ENCODE measurements at regions not wholly inside any gene's neighbourhood (a gene's known extent, or its start where the extent isn't known, plus 50 kb on each side); places are given as distances from the start of the nearest gene placed in this dataset.

DNA sequence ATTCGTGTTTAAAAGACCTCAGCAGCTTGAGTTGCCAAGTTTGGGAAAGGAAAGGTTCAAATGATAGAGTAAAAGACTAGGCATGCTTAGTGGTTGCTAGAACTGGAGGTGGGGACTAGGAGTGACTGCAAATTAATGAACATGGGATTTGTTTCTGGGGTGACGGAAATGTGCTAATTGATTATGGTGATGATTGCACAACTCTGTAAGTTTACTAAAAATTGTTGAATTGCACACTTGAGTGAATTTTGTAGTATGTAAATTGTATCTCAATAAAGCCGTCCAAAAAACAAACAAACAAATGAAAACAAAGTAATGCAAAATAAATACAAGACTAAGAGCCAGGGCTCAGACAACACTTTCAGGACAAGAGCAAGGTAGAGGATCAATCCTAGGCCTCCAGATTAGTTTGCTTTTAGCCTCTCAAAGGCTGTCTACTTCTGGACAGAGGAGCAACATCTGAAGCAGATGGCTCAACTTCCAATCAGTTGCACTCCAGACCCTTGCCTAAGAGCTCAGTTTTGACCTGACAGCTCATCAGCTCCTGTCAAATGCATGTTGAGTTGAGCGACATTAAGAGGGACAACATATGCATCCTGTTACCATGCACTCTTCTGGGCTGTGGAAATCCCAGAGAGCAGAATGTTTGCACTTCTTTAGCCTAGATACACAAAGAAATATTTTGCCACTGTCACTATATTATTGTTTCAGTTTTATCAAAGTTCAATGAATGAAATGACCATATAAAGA lies 111.2 kb upstream of the ASIC2 start:
- no peak for DNase-seq

DNA sequence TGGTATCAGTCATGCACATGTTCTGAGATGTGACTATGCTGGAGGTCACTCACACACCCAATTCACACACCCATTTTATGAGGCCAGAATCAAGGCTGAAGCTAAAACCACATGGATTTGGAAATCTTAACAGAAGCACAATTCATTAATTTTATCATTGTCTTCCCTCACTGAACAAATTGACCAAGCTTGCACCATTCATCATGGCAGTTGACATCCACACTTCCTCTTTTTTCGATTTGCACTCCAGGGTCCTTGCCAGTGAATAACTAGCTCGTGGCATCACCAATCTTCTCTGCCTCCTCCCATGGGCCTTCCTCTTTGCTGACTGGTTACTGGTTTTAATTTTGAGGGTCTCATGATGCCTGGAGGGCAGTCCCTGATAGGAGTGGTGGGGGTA lies 123.0 kb upstream of the ASIC2 start:
- DNase-seq = no peak

DNA sequence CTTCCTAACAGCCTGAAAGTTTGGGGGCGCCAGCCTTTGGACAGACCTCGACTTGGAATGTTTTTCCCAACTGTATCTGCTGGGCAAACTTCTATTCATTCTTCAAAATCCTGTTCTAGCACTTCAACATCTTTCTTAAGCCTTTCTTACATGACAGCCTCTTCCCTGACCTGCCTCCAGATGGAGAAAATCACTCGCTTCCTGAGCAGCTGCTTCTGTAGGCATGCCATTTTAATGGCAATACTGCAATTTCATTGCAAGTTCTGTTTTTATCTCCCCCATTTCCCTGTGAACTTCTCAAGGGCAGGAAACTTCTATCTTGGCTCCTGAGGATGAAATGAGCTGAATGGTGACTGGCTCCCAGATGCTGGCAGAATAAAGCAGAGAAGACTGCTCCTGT lies 128.8 kb upstream of the ASIC2 start:
- no peak for DNase-seq

DNA sequence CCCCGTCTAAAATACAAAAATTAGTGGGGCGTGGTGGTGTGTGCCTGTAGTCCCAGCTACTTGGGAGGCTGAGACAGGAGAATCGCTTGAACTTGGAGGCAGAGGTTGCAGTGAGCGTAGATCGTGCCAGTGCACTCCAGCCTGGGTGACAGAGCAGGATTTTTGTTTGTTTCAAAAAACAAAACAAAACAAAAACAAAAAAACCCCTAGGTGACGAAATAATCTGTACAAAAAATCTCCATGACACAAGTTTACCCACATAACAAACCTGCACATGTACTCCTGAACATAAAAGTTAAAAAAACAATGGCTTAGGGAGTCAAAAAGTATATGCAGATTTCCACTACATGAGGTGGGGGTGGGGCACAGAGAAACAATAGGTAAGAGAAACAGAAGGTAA lies 140.5 kb upstream of the ASIC2 start:
- no peak for DNase-seq

DNA sequence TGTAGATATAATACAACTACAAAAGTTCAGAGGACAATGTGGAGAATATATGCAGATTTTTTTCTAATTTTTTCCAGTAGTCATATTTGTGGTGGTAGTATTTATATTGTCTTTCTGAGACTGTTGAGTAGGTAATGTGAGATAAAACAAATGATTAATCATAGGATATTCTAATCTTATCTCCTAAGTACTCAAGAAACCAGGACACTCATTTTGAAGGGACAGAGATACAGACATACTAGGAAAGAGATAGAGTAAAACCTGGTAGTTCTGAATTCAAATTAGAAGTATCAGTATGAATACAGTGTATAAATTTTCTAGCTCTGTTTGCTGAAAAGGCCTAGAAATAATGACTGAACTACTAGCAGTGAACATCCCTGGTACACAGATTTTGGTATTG lies 141.7 kb upstream of the ASIC2 start:
- DNase-seq = no peak

DNA sequence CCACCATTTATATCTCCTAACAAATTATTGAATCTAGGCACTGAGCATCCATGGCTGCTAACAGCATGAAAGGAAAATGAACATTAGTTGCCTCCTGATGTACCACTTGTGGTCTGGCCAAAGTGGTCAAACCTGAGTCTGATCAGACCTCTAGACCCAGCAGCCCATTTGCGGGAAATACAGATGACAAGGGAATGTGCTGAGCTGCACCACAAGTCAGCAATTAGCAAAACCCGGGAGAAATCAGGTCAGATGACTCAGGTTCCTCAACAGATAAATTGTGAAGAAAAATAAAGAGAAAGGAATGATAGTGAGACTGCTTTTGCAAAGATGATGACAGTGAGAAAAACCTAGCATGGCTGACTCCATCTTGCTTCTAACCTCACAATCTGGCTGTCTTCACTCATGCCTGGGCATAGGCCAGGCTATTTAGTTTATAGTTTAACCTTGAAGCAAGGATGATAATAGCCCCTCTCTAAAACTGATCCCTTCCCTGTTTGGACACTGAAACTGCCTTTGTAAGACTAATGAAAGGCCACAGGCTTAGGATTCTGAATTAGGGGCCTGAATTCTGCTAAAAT lies 142.7 kb upstream of the ASIC2 start:
- no peak for DNase-seq

DNA sequence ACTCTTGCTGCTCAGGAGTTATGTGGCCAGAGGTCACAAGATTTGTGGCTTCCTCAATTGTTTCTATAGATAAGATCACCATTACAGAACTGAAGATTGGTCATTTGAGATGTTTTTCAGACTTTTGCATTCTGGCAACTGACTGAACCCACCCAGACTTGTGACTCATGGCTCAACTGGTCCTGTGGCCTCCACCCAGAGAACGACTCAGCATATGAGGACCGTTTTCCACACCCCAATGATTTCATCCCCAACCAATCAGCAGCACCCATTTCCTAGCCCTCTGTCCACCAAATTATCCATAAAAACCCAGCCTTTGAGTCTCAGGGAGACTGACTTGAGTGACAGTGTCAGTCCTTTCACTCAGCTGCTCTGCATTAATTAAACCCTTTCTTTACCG lies 143.2 kb upstream of the ASIC2 start:
- DNase-seq = no peak

DNA sequence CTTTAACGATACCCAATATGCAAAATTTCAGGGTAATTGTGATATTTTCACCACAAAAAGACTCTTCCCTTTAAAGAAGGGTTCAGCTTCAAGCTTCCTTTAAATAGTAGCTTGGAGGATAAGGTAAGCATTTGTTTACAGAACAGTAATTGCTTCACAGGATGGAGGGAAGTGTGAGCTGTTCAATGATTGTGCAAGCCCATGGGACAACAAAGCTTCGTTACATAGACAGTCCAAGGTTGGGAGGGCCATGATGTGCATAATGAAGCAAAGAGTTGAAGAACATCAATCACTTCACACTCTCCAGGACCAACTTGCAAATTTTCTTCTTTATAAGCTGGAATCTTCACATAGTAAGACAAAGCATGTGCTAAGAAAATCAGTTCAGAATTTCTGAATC lies 145.0 kb upstream of the ASIC2 start:
- no peak for DNase-seq

DNA sequence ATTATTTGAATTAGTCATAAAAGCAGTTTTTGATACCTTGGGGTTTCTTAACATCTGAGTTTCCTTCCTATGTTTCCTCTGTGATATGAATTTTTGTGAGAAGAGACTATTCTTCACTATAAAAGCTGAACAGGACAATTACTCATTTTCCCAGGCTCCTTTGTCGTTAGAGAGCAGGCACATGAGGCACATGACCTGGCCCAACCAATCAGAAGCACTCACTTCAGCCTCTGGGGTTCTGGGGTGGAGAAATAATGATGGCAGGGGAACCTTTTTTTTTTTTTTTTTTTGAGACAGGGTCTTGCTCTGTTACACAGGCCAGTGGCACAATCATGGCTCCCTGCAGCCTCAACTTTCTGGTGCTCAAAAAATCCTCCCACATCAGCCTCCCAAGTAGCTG lies 145.5 kb upstream of the ASIC2 start:
- no peak for DNase-seq

DNA sequence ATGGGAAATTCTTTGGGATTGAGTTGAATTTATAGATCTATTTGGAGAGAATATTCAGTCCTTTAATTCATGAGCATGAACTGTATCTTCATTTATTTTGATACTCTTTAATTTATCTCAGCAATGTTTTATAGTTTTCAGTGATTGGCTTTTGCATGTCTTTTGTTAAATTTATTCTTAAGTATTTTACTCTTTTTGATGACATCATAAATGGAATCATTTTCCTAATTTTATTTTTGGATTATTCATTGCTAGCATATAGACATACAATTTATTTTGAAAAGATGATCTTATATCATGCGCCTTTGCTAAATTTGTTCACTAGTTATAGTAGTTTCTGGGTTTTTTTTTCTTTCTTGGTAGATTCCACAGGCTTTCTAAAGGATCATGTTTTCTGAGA lies 149.2 kb upstream of the ASIC2 start:
- DNase-seq = no peak

DNA sequence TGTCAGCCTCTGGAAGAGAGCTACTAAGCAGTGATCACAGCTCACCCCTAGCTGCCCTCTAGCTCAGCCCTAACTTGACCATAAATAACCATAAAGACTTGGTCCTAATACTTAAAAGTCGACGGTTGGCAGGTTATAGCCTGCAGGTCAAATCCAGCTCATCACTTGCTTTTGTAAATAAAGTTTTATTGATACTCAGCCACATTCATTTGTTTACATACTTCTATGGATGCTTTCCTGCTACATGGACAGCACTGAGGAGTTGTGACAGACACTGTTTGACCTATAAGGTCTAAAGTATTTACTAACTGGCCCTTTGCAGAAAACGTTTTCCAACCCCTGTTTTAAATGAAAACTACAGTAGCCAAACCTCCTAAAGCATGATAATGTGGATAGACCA lies 151.6 kb upstream of the ASIC2 start:
- no peak for DNase-seq

DNA sequence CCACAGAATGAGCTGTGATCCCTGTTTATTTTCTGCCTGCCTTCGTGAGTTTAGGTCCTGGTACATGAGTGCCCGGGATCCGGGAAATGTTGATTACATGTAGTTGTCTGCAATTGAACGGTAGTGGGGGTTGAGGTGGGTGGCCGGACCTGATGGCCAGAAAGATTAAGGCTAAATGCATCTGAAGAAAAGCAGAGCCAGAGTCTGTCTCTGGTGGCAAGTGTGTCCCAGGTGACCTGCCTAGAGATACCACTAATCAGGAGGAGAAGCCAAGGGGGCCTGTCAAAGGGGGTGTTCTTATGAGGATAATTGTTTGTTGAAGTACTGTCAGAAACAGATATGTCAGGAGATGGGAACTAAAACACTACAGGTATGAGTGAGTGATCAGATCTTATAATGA lies 154.0 kb upstream of the ASIC2 start:
- DNase-seq = no peak

DNA sequence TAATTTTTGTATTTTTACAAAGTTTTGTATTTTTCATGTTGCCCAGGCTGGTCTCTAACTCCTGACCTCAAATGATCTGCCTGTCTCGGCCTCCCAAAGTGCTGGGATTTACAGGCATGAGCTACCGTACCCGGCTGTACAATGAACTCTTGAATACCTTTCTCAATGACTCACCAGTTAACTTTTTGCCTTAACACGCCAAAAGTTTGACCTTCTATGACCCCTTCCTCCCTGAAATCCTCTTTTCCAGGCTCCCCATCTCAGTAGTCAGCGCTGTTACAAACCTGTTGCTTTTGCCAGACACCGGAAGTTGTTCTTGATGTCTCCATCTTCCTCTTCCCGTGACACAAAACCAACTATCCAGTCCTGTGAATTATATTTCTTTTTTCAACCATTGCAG lies 158.1 kb upstream of the ASIC2 start:
- no peak for DNase-seq

DNA sequence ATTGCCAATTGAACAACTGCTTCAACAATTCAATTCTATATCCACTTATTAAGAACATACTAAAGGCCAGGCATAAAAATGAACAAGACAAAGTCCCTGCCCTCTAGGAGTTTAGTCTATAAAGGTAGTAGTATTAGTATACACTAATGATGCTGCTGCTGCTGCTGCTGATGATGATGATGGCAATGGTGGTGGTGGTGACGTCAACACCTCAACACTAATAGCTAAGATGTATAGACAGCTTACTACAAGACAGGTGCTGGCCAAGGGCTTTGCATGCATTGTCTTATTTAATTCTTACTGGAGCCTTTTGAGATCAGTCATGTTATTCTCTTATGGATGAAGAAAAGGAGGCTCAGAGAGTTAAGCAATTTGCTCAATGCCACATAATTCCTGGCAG lies 164.4 kb upstream of the ASIC2 start:
- DNase-seq = no peak

DNA sequence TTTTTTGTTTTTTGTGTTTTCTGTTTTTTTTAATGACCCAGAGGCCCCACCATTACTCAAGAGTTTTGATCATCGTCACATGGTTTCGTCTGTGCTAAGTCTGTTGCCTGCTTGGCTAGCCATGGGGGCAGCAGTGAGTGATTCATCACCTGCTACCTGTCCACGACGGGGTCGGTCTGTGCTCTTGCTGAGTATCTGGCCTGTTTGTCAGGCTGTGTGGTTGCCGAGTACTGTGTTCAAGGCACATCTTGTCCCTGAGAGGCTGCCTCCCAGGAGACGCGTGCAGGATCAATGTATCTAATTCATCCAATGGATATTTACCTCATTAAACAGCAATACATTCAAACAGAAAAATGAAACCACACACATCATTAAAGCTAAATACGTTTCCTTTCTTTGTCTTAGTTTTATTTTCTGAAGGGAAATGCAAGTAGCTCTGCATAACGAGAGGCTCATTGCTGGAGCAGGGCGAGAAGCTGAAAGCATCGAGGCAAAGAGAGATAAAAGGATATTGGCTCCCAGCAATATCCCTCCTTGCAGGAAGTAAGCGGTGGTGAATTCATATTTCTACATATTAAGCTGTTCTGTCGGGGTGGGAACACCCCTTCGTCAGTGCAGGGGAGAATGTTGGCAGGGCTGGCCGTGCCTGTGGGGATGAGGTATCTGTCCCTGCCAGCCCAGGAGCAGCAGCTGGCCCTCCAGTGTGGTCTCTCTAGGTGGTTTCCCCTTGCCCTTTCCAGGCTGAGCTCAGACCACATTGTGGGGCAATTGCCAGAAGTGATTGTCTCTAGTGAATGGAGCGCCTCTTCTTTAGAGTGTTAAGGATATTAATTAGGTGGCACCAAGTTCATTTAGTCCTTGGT lies 166.2 kb upstream of the ASIC2 start:
- DNase-seq = no peak

DNA sequence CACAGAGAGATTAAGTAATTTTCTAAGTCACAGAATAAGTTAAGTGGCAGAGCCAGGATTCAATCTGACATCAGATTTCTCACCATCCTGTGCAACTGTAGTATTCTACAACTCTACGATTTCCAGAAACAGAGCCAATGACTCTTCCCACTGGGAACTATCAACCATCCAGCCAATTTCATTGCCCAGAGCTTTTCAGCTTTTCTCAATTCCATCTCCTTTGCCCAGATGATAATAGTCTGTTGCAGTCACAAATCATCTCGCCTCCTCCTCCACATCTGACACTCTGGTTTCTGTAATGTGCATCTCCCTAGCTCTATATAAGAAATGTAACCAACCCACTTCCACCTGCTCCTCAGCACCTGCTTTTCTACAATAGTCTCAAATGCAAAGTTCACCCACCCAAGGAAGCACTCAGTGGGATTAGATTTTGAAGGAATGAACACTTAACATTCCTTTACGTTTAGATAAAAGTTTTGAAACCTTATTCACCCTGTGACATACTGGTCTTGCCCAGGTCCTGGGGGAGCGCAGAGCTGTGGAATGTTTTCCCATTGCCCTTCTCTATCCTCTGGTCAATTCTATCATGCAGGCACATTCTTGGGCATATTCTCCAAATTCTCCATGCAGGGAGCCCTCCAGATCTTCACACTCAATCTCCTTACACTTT lies 167.8 kb upstream of the ASIC2 start:
- DNase-seq = no peak

DNA sequence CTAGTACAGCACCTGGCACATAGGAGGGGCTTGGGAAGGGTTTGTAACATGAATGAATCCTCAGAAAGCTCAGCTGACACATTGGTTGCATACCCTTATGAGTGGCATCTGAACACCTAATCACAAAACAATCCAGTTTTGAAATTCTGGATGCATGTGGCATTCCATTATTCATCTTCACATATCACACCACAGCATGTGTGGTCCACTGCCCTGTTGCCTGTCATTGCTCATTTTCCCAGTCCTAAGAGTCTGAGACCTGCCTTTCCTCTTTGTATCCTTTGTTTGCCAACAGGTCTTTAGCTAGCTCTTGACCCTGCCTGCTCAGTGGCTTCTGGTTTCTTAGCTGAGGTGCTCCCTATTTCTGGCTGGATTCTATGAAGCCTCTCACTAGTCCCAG lies 170.8 kb upstream of the ASIC2 start:
- no peak for DNase-seq

DNA sequence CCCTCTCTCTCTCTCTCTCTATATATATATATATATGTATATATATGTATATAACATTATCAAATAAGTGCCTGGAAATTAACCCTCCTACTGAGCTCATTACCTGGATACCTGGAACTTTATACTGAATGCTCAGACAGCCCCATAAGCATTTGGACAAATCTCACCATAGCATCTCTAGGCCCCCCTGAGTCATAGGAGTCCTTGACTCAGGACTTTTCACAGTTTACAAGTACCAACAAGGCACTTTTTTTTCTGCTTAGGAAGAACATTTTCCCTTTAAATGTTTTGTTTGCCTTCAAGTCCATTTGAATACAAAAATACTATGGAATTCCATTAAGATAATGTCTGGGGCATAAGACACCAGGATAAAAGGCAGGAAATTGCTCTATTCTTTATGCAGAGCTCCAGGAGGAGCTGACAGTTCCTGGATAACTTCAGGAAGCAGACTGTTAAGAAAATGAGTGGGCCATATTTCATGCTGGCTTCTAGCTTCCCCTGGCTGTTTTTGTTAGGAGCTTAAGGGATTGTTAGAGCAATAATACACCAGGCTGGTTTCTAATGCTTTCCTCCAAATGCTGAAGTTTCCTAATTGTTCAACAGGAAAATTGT lies 171.7 kb upstream of the ASIC2 start:
- DNase-seq = no peak

DNA sequence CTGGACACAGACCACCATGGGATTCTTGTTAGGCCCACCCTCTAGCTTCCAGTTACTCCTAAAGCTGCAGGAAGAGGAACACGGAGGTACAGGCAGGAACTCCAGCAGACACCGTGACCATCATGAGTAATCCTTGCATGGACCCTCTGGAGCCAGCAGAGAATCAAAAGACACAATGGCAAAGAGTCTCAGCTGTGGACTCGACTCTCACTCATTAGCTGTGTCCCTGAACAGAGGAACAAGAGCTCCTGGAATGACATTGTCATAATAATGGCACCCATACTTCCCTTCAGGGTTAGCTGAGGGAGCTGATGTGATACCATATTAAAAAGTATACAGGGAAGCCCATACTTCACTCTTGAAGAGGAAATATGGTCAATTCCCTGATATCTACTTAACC lies 176.3 kb upstream of the ASIC2 start:
- no peak for DNase-seq

DNA sequence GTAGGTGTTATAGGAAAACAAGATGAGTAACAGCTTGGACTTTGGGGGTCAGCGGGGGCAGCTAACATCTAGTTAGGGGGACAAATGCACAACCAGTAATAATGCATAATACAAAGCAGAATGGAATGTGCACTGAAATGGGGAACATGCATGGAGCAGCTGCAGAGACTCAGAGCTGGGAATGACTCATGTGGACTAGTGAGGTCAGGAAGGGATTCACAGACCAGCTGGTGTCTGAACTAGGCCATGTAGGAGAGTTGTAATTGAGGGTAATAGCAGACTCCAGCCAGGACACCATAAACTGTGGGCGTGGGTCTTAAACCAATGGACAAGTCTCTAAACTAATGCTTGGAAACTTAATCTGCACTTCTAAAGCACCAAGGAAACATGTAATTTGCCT lies 176.8 kb upstream of the ASIC2 start:
- DNase-seq = peak; percentile 2

DNA sequence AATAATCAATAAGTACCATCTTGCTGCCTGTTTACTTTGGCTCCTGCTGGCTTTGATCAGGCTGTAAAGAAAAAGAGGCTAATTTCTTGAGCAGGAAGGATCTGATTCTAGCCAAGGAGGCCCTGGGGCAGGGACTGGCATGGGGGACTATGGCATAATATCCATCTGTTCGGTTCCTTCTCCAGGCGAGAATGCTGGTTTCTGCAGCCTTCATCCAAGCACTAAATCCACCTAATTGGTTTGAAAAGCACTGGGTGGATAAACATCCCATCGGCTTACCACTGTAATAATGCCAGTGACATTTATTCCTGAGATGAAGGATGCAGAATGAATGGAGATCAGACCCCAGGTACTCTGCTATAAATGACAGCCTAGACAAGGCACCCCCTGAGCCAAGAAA lies 180.0 kb upstream of the ASIC2 start:
- no peak for DNase-seq

DNA sequence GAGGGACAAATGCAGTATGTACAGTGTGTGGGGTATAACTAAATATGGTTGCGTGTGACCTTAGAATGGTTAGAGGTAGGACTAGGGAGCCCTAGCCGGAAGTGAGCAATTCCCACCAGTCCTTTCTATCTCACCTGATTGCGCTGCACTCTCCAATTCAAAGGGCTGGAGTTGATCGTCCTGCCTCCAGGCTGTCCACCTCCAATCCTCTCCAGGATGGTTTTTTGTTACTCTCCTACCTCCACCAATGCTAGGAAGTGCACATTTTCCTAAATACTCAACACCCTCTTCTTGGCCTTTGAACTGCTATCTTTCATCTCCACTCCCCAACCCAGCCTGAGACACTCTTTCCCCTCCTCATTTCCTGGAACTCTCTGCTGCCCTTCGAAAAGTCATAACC lies 181.7 kb upstream of the ASIC2 start:
- DNase-seq = no peak

DNA sequence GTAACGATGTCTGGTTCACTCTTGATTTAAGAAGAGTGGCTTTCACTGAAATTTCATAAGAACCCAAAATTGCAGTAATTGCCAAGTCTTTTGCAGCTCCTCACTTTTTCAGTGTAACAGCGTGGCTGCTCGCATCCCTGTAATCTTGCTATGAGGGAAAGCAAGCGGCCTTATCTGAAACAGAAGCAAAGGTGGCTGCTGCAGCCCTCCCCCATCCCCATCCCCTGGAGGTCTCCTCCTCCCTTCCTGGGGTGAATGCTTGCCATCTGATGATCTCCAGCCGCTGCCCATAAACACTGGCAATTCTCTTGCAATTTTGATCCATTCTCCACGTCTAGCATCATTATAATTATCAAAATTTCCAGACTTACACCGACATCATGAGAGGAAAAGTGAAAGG lies 182.5 kb upstream of the ASIC2 start:
- no peak for DNase-seq
